B cell (primary cell): ENCODE measurements at regions not wholly inside any gene's neighbourhood (a gene's known extent, or its start where the extent isn't known, plus 50 kb on each side); places are given as distances from the start of the nearest gene placed in this dataset.

Experiments used
- ATAC-seq: fragments of 200-7000 bp; cut with Tn5 transposase; one replicate; pipeline ENCODE4 v1.10.0; 2021; ENCODE audit warnings: low read depth, mild to moderate bottlenecking, moderate number of reproducible peaks, moderate library complexity
- CTCF ChIA-PET: fragments of 350-600 bp; sonication (Branson Sonifier 250); formaldehyde crosslinking; loops from one replicate; lab custom pipeline; 2021; ENCODE audit warnings: antibody characterized with exemption, inconsistent platforms; lab: Charles Lee
- POLR2A ChIA-PET: fragments of 350-600 bp; sonication (Branson Sonifier 250); formaldehyde crosslinking; loops from one replicate; lab custom pipeline; 2021; ENCODE audit warnings: antibody characterized with exemption; lab: Charles Lee
- DNase-seq: peaks from one replicate; pipeline ENCODE4 v3.0.0; 2013
- H2AFZ ChIP-seq: 2 replicates; pipeline ENCODE4 v1.6.1; 2012; ENCODE audit warnings: mild to moderate bottlenecking, low read depth, low read length; ENCODE audit not compliant: insufficient read depth, poor library complexity, severe bottlenecking
- H3K27ac ChIP-seq, 2 donors: 1 replicate in 1 of 2; 2 replicates in 1 of 2; pipeline ENCODE4 v1.5.1; 2012 to 2013; ENCODE audit warnings: low read length in 2 of 2, mild to moderate bottlenecking in 2 of 2, moderate library complexity in 1 of 2
- H3K27me3 ChIP-seq, 4 experiments: fragments of 200-600 bp in 1 of 4; sonication (generic) in 1 of 4; replicated peaks in 1 of 4; 1 replicate in 2 of 4; 2 replicates in 2 of 4; pipeline versions ENCODE4 v1.6.1 to v1.7.0; 2013 to 2016; ENCODE audit warnings: low read length in 3 of 4, mild to moderate bottlenecking in 2 of 4, mixed read lengths in 1 of 4, moderate library complexity in 1 of 4; ENCODE audit not compliant: insufficient read depth in 4 of 4, control insufficient read depth in 3 of 4; ENCODE audit errors: control extremely low read depth in 1 of 4
- H3K36me3 ChIP-seq, 2 experiments: replicated peaks in 1 of 2; 1 replicate in 1 of 2; 2 replicates in 1 of 2; pipeline versions ENCODE4 v1.6.1 to v1.7.1; 2013; ENCODE audit warnings: low read length in 1 of 2; ENCODE audit not compliant: insufficient read depth in 2 of 2, control insufficient read depth in 1 of 2; ENCODE audit errors: control extremely low read depth in 1 of 2, extremely low read depth in 1 of 2
- H3K4me1 ChIP-seq, 2 donors: fragments of 200-600 bp in 1 of 2; sonication (generic) in 1 of 2; 1 replicate in 1 of 2; 2 replicates in 1 of 2; pipeline versions ENCODE4 v1.5.1 to v1.6.1; 2013 to 2017; ENCODE audit warnings: low read length in 2 of 2; ENCODE audit not compliant: control insufficient read depth in 2 of 2, insufficient read depth in 2 of 2
- H3K4me2 ChIP-seq: replicated peaks from 2 replicates; pipeline ENCODE3; 2012; ENCODE audit warnings: mild to moderate bottlenecking, low read depth, low read length; ENCODE audit not compliant: poor library complexity, severe bottlenecking
- H3K4me3 ChIP-seq, 5 experiments: fragments of 200-600 bp in 1 of 5; sonication (generic) in 1 of 5; 1 replicate in 3 of 5; 2 replicates in 2 of 5; pipeline versions ENCODE4 v1.5.1 to v1.7.0; 2011 to 2016; ENCODE audit warnings: low read length in 4 of 5, mild to moderate bottlenecking in 4 of 5, low read depth in 2 of 5, control low read depth in 1 of 5, moderate library complexity in 1 of 5; ENCODE audit not compliant: insufficient read depth in 1 of 5; ENCODE audit errors: control extremely low read depth in 1 of 5, extremely low read depth in 1 of 5
- H3K79me2 ChIP-seq: fragments of 200-600 bp; sonication (generic); one replicate; pipeline ENCODE4 v1.6.0; 2016; ENCODE audit warnings: low read length; ENCODE audit not compliant: control insufficient read depth, insufficient read depth
- H3K9ac ChIP-seq: fragments of 200-600 bp; sonication (generic); 2 replicates; pipeline ENCODE4 v1.6.1; 2017; ENCODE audit warnings: mild to moderate bottlenecking, low read length, moderate library complexity
- H3K9me3 ChIP-seq, 3 donors: one replicate each; pipeline versions ENCODE4 v1.6.1 to v1.7.1; 2013; ENCODE audit warnings: low read length in 2 of 3; ENCODE audit not compliant: control insufficient read depth in 2 of 3, insufficient read depth in 1 of 3; ENCODE audit errors: control extremely low read depth in 1 of 3
- H4K20me1 ChIP-seq: 2 replicates; pipeline ENCODE4 v1.6.0; 2012; ENCODE audit warnings: mild to moderate bottlenecking, low read length; ENCODE audit not compliant: insufficient read depth, control insufficient read depth, poor library complexity, severe bottlenecking
- H3K27ac Mint-ChIP-seq: one replicate; pipeline ENCODE4 v1.8.0; 2021; ENCODE audit warnings: mixed read lengths
- H3K27me3 Mint-ChIP-seq: one replicate; pipeline ENCODE4 v1.8.0; 2021; ENCODE audit warnings: mixed read lengths
- H3K4me1 Mint-ChIP-seq: one replicate; pipeline ENCODE4 v1.8.0; 2021; ENCODE audit warnings: mixed read lengths
- H3K4me3 Mint-ChIP-seq: one replicate; pipeline ENCODE4 v1.8.0; 2021; ENCODE audit warnings: mixed read lengths
- H3K9me3 Mint-ChIP-seq: one replicate; pipeline ENCODE4 v1.8.0; 2022; ENCODE audit warnings: mixed read lengths; ENCODE audit not compliant: insufficient read depth
- CTCF ChIP-seq: fragments of 200-600 bp; IDR thresholded peaks from one replicate; pipeline ENCODE4 v1.8.0; 2022; ENCODE audit warnings: antibody characterized with exemption, mild to moderate bottlenecking
- EZH2 ChIP-seq: IDR thresholded peaks from 2 replicates; pipeline ENCODE4 v1.6.1; 2012; ENCODE audit warnings: borderline replicate concordance, low read depth, mild to moderate bottlenecking, moderate library complexity, low read length; ENCODE audit not compliant: insufficient read depth, poor library complexity, severe bottlenecking
- WGBS: methylation state at CpG from one replicate; pipeline ENCODE4 v1.1.5; 2013; ENCODE audit warnings: missing lambda C conversion rate; ENCODE audit not compliant: insufficient coverage; 5-methylcytosine and 5-hydroxymethylcytosine counted together
- intact Hi-C: fragments of 100-400 bp; cut with micrococcal nuclease; formaldehyde crosslinking; loops from one replicate; pipeline ENCODE4 v1.10.0; 2022

- DNase-seq: no peak
These were observed 419.7 kb downstream of the TRAM1L1 start for GRCh38 chr4:116665716-116666115.

GRCh38 chr4:116664198-116664597 is 421.2 kb downstream of the TRAM1L1 start:
- H3K36me3 ChIP-seq: no peaks in the 10 kb centered on the region
- ChIA-PET CTCF (no interaction called here), POLR2A (no interaction called here)
- no peaks in the 10 kb centered on the region for H3K27me3 Mint-ChIP-seq
- no peaks in the 10 kb centered on the region for H3K4me1 Mint-ChIP-seq
- H3K27ac ChIP-seq: no peak overlapping the region
- H3K9me3 Mint-ChIP-seq: peaks cover 10% of the 10 kb centered on the region
- H3K4me3 ChIP-seq: no peak overlapping the region
- H3K4me3 Mint-ChIP-seq: no peak overlapping the region
- DNase-seq (no peak), ATAC-seq (no peak)
- no peak overlapping the region for H2AFZ ChIP-seq
- H3K27ac Mint-ChIP-seq: no peak overlapping the region
- peaks cover 0 to 4% (median 1%) of the 10 kb centered on the region in 3 donors for H3K9me3 ChIP-seq
- no peak for TF ChIP-seq EZH2
- H3K4me2 ChIP-seq: no peak overlapping the region
- H4K20me1 ChIP-seq: no peaks in the 10 kb centered on the region
- no peaks in the 10 kb centered on the region for H3K4me1 ChIP-seq
- H3K79me2 ChIP-seq: no peaks in the 10 kb centered on the region
- no peaks in the 10 kb centered on the region for H3K27me3 ChIP-seq
- intact Hi-C loops: no loop called here
- WGBS: 95% methylated on average over 2 of the region's 2 CpGs
- no peak overlapping the region for H3K9ac ChIP-seq

More at GRCh38 chr4:116665716-116666115, 419.7 kb downstream of the TRAM1L1 start:
- POLR2A ChIA-PET: no interaction called here
- Histone ChIP-seq H3K9ac (no peak overlapping the region), H3K4me3 (no peak overlapping the region), H3K36me3 (no peaks in the 10 kb centered on the region), H3K4me1 (no peaks in the 10 kb centered on the region), H3K79me2 (no peaks in the 10 kb centered on the region), H3K27me3 (no peaks in the 10 kb centered on the region), H4K20me1 (no peaks in the 10 kb centered on the region), H3K4me2 (no peak overlapping the region), H3K9me3 (peaks cover 0 to 1% (median 0%) of the 10 kb centered on the region in 3 donors), H3K27ac (no peak overlapping the region), H2AFZ (no peak overlapping the region)
- H3K4me3 Mint-ChIP-seq: no peak overlapping the region
- CTCF ChIA-PET: no interaction called here
- 89% methylated on average over 1 of the region's 1 CpG for WGBS
- no peak for TF ChIP-seq CTCF
- no peaks in the 10 kb centered on the region for H3K27me3 Mint-ChIP-seq
- peaks cover 6% of the 10 kb centered on the region for H3K9me3 Mint-ChIP-seq
- no peak for ATAC-seq
- H3K4me1 Mint-ChIP-seq: no peaks in the 10 kb centered on the region
- intact Hi-C loops: no loop called here
- H3K27ac Mint-ChIP-seq: no peak overlapping the region
